Testis (tissue), 2 donors: ENCODE measurements at regions not wholly inside any gene's neighbourhood (a gene's known extent, or its start where the extent isn't known, plus 50 kb on each side); places are given as distances from the start of the nearest gene placed in this dataset.

Experiments used
- DNase-seq: peaks from one replicate; pipeline ENCODE4 v3.0.0-alpha.2; 2019
- H3K27ac ChIP-seq, 2 donors: fragments of 200-600 bp; sonication (generic); one replicate each; pipeline ENCODE4 v1.5.1; 2019
- H3K27me3 ChIP-seq: fragments of 200-600 bp; sonication (generic); one replicate; pipeline ENCODE4 v1.5.1; 2019
- H3K36me3 ChIP-seq: fragments of 200-600 bp; sonication (generic); one replicate; pipeline ENCODE4 v1.5.1; 2017; ENCODE audit warnings: low read depth; ENCODE audit errors: missing control alignments
- H3K4me1 ChIP-seq: fragments of 200-600 bp; sonication (generic); one replicate; pipeline ENCODE4 v1.5.1; 2019
- H3K4me3 ChIP-seq, 2 donors: fragments of 200-600 bp; sonication (generic); one replicate each; pipeline ENCODE4 v1.5.1; 2017 to 2019
- H3K9me3 ChIP-seq: fragments of 200-600 bp; sonication (generic); one replicate; pipeline ENCODE4 v1.5.1; 2017
- POLR2A ChIP-seq: fragments of 450-650 bp; IDR thresholded peaks from one replicate; pipeline ENCODE4 v1.6.1; 2017; ENCODE audit warnings: antibody characterized with exemption, mild to moderate bottlenecking, moderate library complexity
- WGBS, 2 donors: methylation state at CpG; one replicate each; pipeline ENCODE4 v1.1.5; 2018; 5-methylcytosine and 5-hydroxymethylcytosine counted together
- intact Hi-C: fragments of 100-400 bp; cut with DNase I; formaldehyde crosslinking; loops from one replicate; pipeline ENCODE4 v1.15.1; 2023; ENCODE audit warnings: low total_unique reads
- TF ChIP-seq, protein P1 (sequence below), 3 experiments: fragments of 450-650 bp in 2 of 3; fragments of 200-600 bp in 1 of 3; sonication (generic) in 1 of 3; IDR thresholded peaks; one replicate each; pipeline ENCODE4 v1.5.1; 2016 to 2019; ENCODE audit warnings: antibody characterized with exemption in 3 of 3, mild to moderate bottlenecking in 2 of 3, moderate library complexity in 1 of 3

DNA sequence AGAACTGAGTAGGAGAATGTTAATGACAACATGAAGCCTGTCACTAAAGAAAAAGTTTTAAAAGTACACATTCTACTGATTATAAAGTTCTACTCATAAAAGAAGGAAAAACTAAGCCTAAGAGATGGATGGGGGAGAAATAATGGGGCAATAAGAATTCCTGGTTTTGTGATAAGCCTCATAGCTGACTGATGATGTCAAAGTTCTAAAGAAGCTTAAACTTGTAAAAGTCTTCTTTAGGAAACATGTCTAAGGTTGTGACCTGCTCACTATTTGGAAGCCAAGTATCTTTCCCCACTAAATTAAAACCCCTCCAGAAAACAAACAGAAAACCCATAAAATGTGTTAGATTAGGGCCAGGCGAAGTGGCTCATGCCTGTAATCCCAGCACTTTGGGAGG, 232.9 kb upstream of the GIMD1 start:
- DNase-seq, result no peak
- TF ChIP-seq POLR2A, result no peak
- TF ChIP-seq, protein P1, sequence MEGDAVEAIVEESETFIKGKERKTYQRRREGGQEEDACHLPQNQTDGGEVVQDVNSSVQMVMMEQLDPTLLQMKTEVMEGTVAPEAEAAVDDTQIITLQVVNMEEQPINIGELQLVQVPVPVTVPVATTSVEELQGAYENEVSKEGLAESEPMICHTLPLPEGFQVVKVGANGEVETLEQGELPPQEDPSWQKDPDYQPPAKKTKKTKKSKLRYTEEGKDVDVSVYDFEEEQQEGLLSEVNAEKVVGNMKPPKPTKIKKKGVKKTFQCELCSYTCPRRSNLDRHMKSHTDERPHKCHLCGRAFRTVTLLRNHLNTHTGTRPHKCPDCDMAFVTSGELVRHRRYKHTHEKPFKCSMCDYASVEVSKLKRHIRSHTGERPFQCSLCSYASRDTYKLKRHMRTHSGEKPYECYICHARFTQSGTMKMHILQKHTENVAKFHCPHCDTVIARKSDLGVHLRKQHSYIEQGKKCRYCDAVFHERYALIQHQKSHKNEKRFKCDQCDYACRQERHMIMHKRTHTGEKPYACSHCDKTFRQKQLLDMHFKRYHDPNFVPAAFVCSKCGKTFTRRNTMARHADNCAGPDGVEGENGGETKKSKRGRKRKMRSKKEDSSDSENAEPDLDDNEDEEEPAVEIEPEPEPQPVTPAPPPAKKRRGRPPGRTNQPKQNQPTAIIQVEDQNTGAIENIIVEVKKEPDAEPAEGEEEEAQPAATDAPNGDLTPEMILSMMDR (IDR thresholded peaks at IDR 0.05), result no peak
- Histone ChIP-seq H3K27ac (no peak overlapping the region), H3K9me3 (no peaks in the 10 kb centered on the region), H3K4me3 (no peak overlapping the region), H3K4me1 (no peaks in the 10 kb centered on the region), H3K27me3 (no peaks in the 10 kb centered on the region), H3K36me3 (no peaks in the 10 kb centered on the region)
- intact Hi-C loops, result no loop called here
- 92 to 96% methylated on average over 1 of the region's 1 CpG for WGBS, 2 donors

DNA sequence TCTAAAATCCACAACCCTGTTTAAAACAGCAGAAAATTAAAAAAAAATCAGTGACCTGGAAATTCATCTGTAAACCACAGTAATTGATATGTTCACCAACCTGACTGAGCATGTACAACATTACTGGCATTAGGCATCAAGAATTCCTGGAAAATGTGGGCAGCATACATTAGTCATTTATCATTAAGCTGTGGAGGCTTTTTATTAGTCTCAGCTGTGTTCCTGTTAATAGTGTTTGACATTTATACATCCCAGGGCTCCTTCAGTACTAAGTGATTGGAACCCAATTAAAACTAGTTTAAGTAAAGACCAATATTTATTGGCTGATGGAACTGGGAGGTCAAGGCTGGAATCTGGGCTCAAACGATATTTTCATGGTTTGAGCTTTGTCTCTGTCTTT, 227.3 kb upstream of the GIMD1 start:
- H3K27me3 ChIP-seq, result no peaks in the 10 kb centered on the region
- intact Hi-C loops, result no loop called here
- no peaks in the 10 kb centered on the region for H3K4me1 ChIP-seq
- no peaks in the 10 kb centered on the region for H3K9me3 ChIP-seq
- H3K36me3 ChIP-seq, result no peaks in the 10 kb centered on the region
- H3K27ac ChIP-seq, result no peak overlapping the region
- no peak for DNase-seq
- WGBS, 2 donors, result 22 to 35% methylated on average over 1 of the region's 1 CpG
- no peak overlapping the region for H3K4me3 ChIP-seq
- TF ChIP-seq, protein P1 (IDR thresholded peaks at IDR 0.05), result no peak
- TF ChIP-seq POLR2A, result no peak

DNA sequence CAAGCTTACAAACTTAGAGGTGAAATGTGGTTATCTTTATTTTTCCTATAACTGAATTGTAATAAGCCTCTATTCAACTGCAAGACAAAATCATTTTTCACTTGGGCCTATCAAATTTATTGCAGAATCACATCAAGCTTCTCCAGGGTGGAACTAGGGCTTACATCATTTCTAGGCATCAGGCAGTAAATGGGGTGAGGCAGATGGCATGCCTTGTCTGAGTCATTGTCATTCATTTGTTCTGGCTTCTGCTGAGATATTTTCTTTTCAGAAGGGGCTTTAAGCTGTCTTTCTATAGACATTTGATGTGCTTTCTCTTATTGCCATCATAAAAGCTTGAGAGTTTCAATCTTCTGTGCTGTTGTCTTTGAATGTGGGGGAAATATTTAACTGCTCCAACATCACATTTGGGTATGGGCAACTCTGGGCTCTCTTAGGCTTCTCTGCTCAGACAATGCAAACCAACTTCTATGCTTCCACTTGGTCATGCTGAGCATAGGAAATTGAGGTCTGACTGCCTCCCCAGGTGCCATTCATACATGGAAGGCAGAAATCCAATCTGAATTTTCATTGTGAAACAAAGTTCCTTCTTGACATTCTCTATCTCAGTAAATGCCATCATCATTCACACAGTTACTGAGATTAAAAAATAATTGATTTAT, 225.8 kb upstream of the GIMD1 start:
- H3K27me3 ChIP-seq, result no peaks in the 10 kb centered on the region
- H3K27ac ChIP-seq, result no peak overlapping the region
- no peaks in the 10 kb centered on the region for H3K4me1 ChIP-seq
- intact Hi-C loops, result no loop called here
- no peak for DNase-seq
- H3K36me3 ChIP-seq, result no peaks in the 10 kb centered on the region
- no peak for TF ChIP-seq POLR2A
- TF ChIP-seq, protein P1 (IDR thresholded peaks at IDR 0.05), result no peak
- H3K4me3 ChIP-seq, result no peak overlapping the region
- H3K9me3 ChIP-seq, result no peaks in the 10 kb centered on the region

DNA sequence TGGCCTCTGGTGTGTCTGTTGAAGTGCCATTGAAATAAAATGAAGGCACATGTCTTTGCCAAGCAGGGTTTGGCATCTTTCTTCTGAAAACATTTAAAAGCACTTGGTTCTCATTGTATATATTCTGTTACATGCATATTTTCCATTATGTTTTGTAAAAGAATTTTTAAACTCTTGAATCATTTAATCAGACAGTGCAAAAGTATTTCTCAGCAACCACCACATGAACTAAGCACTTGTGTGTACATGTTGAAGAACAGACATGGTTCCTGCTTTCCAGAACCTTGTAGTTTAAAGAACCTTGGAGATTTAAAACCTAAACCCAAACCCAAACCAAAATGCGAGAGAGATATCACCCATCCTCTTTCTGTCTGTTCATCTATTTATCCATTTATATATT, 220.3 kb upstream of the GIMD1 start:
- DNase-seq, result no peak
- Histone ChIP-seq H3K4me3 (no peak overlapping the region), H3K4me1 (no peaks in the 10 kb centered on the region), H3K9me3 (no peaks in the 10 kb centered on the region), H3K36me3 (no peaks in the 10 kb centered on the region), H3K27ac (no peak overlapping the region), H3K27me3 (no peaks in the 10 kb centered on the region)
- 90 to 92% methylated on average over 1 of the region's 1 CpG for WGBS, 2 donors
- TF ChIP-seq, protein P1 (IDR thresholded peaks at IDR 0.05), result no peak
- no peak for TF ChIP-seq POLR2A
- intact Hi-C loops, result no loop called here

DNA sequence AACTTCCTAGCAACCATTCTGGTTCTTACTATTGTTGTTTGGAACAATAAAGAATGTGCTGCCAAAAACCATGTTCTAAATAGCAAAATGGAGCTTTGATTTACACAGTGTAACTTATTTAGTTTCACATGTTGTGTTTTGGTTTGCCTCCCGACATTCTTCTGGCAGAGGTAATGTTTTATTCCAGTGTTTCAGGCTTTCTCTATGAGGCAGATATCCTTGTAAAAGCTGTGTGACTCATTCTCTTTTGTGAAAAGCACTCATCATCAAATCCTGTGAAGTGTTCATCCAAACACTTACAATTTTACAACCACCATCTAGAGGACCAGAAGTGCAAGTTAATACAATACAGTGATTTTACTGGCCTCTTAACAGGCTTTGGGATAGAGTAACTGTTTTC, 219.0 kb upstream of the GIMD1 start:
- Histone ChIP-seq H3K36me3 (no peaks in the 10 kb centered on the region), H3K27ac (no peak overlapping the region)
- no peak for DNase-seq

More for the DNA sequence above, 219.0 kb upstream of the GIMD1 start:
- no peaks in the 10 kb centered on the region for H3K27me3 ChIP-seq
- WGBS, 2 donors, result 29 to 38% methylated on average over 1 of the region's 1 CpG
- no peaks in the 10 kb centered on the region for H3K4me1 ChIP-seq
- H3K4me3 ChIP-seq, result no peak overlapping the region
- TF ChIP-seq, protein P1 (IDR thresholded peaks at IDR 0.05), result no peak
- TF ChIP-seq POLR2A, result no peak
- H3K9me3 ChIP-seq, result no peaks in the 10 kb centered on the region
- intact Hi-C loops, result no loop called here
